ENCODE measurements at regions not wholly inside any gene's neighbourhood (a gene's known extent, or its start where the extent isn't known, plus 50 kb on each side); places are given as distances from the start of the nearest gene placed in this dataset.

DNA sequence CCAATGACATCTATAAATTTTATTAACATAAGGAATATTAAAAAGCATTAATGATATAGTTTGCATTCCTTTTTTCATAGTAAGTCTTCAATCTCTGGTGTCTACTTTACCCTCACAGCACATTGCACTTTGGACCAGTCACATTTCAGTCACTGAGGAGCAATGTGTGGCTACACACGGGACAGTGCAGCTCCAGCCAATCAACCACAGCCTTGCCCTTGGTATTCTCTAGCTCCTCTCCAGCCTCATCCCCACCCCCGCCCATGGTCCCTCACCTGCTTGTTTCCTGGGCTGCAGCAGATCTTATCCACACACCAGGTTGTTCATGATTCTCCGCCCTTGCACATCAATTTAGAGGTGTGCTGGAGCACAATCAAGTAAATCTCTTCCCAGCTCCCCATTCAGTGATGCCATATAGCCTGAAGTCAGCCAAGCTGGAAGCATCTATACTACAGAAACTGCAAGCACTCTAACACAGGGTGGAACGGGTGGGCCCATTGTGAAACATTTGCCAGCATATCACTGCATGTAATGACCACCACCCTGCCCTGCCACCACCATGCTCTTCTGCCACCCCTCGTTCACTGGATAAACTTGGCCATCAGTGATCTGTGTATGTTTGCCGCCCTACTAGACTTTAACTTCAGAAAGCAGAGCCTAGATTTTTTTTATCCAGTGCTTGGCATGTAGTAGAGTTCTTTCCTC lies 93.0 kb upstream of the SLC44A3 start:
- Histone ChIP-seq H3K36me3 (ENCODE audit: control insufficient read depth, insufficient read depth, low read length) (no peaks in the 10 kb centered on the region), H3K27me3 (replicated peaks; ENCODE audit: control insufficient read depth, insufficient read depth, low read length) (no peaks in the 10 kb centered on the region), H3K4me1 (no peaks in the 10 kb centered on the region), H3K4me3 (ENCODE audit: low read depth, low read length) (no peak overlapping the region), H3K9me3 (no peaks in the 10 kb centered on the region)
- TF ChIP-seq CTCF (IDR thresholded peaks at IDR 0.05; ENCODE audit: insufficient read depth in 1 of 2, low read depth in 1 of 2, low read length in 1 of 2, severe bottlenecking in 1 of 2, unreplicated experiment in 1 of 2): no peak
- intact Hi-C loops (cut with micrococcal nuclease; ENCODE audit: unreplicated experiment): no loop called here
- no peak overlapping the region for H3K27ac Mint-ChIP-seq (ENCODE audit: unreplicated experiment)
- DNase-seq: no peak
- H3K4me1 Mint-ChIP-seq (ENCODE audit: low read depth, unreplicated experiment): peaks cover 6% of the 10 kb centered on the region
- H3K4me3 Mint-ChIP-seq (ENCODE audit: unreplicated experiment): no peak overlapping the region
- ChIA-PET CTCF (interaction anchor here (0.5 kb wide), 1 partner anchor 100 kb away, joined by 4 read pairs; no protein-coding TSS in a partner anchor), POLR2A (no interaction called here)
- no peaks in the 10 kb centered on the region for H3K36me3 Mint-ChIP-seq (ENCODE audit: insufficient read depth, unreplicated experiment)
- no TSS peak for BruUV-seq (replicated peaks)
- no peaks in the 10 kb centered on the region for H3K27me3 Mint-ChIP-seq (ENCODE audit: insufficient read depth, unreplicated experiment)
- H3K9me3 Mint-ChIP-seq (ENCODE audit: unreplicated experiment): no peaks in the 10 kb centered on the region

GRCh38 chr1:94725566-94725965 lies 94.6 kb upstream of the SLC44A3 start:
- Mint-ChIP-seq H3K27ac (ENCODE audit: unreplicated experiment) (no peak overlapping the region), H3K4me1 (ENCODE audit: low read depth, unreplicated experiment) (peaks cover 6% of the 10 kb centered on the region), H3K9me3 (ENCODE audit: unreplicated experiment) (no peaks in the 10 kb centered on the region), H3K4me3 (ENCODE audit: unreplicated experiment) (no peak overlapping the region), H3K27me3 (ENCODE audit: insufficient read depth, unreplicated experiment) (no peaks in the 10 kb centered on the region), H3K36me3 (ENCODE audit: insufficient read depth, unreplicated experiment) (no peaks in the 10 kb centered on the region)
- Histone ChIP-seq H3K36me3 (ENCODE audit: control insufficient read depth, insufficient read depth, low read length) (no peaks in the 10 kb centered on the region), H3K4me3 (ENCODE audit: low read depth, low read length) (no peak overlapping the region), H3K9me3 (no peaks in the 10 kb centered on the region), H3K27me3 (replicated peaks; ENCODE audit: control insufficient read depth, insufficient read depth, low read length) (no peaks in the 10 kb centered on the region), H3K4me1 (no peaks in the 10 kb centered on the region)
- ChIA-PET POLR2A (no interaction called here), CTCF (no interaction called here)
- no peak for DNase-seq
- no TSS peak for BruUV-seq (replicated peaks)
- no peak for TF ChIP-seq CTCF (IDR thresholded peaks at IDR 0.05; ENCODE audit: insufficient read depth in 1 of 2, low read depth in 1 of 2, low read length in 1 of 2, severe bottlenecking in 1 of 2, unreplicated experiment in 1 of 2)
- intact Hi-C loops (cut with micrococcal nuclease; ENCODE audit: unreplicated experiment): no loop called here

DNA sequence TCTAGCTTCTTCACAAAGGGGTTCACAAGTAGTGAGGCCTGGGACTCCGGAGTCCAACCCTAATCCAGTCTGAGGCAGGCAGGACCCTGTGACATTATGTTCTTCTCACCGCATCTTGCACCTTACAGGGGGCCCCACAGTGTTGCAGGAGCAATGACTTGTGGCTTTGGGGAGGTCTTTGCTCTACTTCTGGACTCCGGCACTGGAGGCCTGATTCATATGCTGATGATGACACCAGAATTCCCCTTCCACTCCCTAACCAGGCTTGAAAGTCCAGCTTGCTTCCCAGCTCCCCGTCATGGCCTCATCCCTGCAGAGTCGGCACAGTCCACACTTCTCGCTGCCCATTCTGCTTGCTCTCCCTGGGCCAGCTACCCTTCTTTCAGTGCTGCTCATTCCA lies 96.3 kb upstream of the SLC44A3 start:
- no peaks in the 10 kb centered on the region for H3K27me3 ChIP-seq (replicated peaks; ENCODE audit: control insufficient read depth, insufficient read depth, low read length)
- Mint-ChIP-seq H3K27ac (ENCODE audit: unreplicated experiment) (no peak overlapping the region), H3K27me3 (ENCODE audit: insufficient read depth, unreplicated experiment) (no peaks in the 10 kb centered on the region), H3K4me3 (ENCODE audit: unreplicated experiment) (no peak overlapping the region), H3K36me3 (ENCODE audit: insufficient read depth, unreplicated experiment) (peaks cover 4% of the 10 kb centered on the region), H3K4me1 (ENCODE audit: low read depth, unreplicated experiment) (peaks cover 6% of the 10 kb centered on the region), H3K9me3 (ENCODE audit: unreplicated experiment) (no peaks in the 10 kb centered on the region)
- H3K9me3 ChIP-seq: no peaks in the 10 kb centered on the region
- DNase-seq: no peak
- H3K36me3 ChIP-seq (ENCODE audit: control insufficient read depth, insufficient read depth, low read length): no peaks in the 10 kb centered on the region
- CTCF ChIA-PET: no interaction called here
- no TSS peak for BruUV-seq (replicated peaks)
- intact Hi-C loops (cut with micrococcal nuclease; ENCODE audit: unreplicated experiment): no loop called here
- H3K4me3 ChIP-seq (ENCODE audit: low read depth, low read length): no peak overlapping the region
- POLR2A ChIA-PET: no interaction called here
- H3K4me1 ChIP-seq: no peaks in the 10 kb centered on the region
- TF ChIP-seq CTCF (IDR thresholded peaks at IDR 0.05; ENCODE audit: insufficient read depth in 1 of 2, low read depth in 1 of 2, low read length in 1 of 2, severe bottlenecking in 1 of 2, unreplicated experiment in 1 of 2): no peak
